PC-9 (cell line): ENCODE measurements at regions not wholly inside any gene's neighbourhood (a gene's known extent, or its start where the extent isn't known, plus 50 kb on each side); places are given as distances from the start of the nearest gene placed in this dataset.

ENCODE experiments used
- BruUV-seq: library from RNA; stranded (reverse); fragments of 400-500 nt; replicated peaks from 2 replicates; lab custom pipeline; 2021; lab: Mats Ljungman, UMichigan
- CTCF ChIA-PET: fragments of 300-600 bp; sonication (Branson Sonifier 250); formaldehyde crosslinking; loops from one replicate; lab custom pipeline; 2022; ENCODE audit warnings: antibody characterized with exemption; lab: Charles Lee
- POLR2A ChIA-PET: fragments of 300-600 bp; sonication (Branson Sonifier 250); formaldehyde crosslinking; loops from one replicate; lab custom pipeline; 2022; ENCODE audit warnings: antibody characterized with exemption; ENCODE audit not compliant: unreplicated experiment; lab: Charles Lee
- DNase-seq, 2 experiments: peaks; one replicate each; pipeline versions ENCODE4 v3.0.0 to v3.0.0-alpha.2; 2015 to 2022; ENCODE audit warnings: mixed read lengths in 1 of 2
- H2AFZ ChIP-seq: fragments of 200-600 bp; sonication (generic); 2 replicates; pipeline ENCODE4 v1.8.1; 2017; ENCODE audit warnings: antibody characterized with exemption
- H3F3A ChIP-seq: fragments of 200-600 bp; sonication (generic); 2 replicates; pipeline ENCODE4 v1.8.1; 2017; ENCODE audit warnings: antibody characterized with exemption, mild to moderate bottlenecking, low read depth; ENCODE audit not compliant: insufficient read depth
- H3K27ac ChIP-seq: fragments of 200-600 bp; sonication (generic); 2 replicates; pipeline ENCODE4 v1.6.1; 2016; ENCODE audit warnings: mixed run types
- H3K27me3 ChIP-seq: fragments of 200-600 bp; sonication (generic); 2 replicates; pipeline ENCODE4 v1.6.1; 2016; ENCODE audit warnings: low read depth, mixed run types; ENCODE audit not compliant: insufficient read depth
- H3K36me3 ChIP-seq: fragments of 200-600 bp; sonication (generic); 2 replicates; pipeline ENCODE4 v1.6.1; 2016; ENCODE audit warnings: low read depth, mixed run types
- H3K4me1 ChIP-seq: fragments of 200-600 bp; sonication (generic); replicated peaks from 2 replicates; pipeline ENCODE4 v1.6.1; 2016; ENCODE audit warnings: mixed run types; ENCODE audit not compliant: insufficient read depth
- H3K4me2 ChIP-seq: fragments of 200-600 bp; sonication (generic); 2 replicates; pipeline ENCODE4 v1.6.1; 2017; ENCODE audit warnings: mixed run types
- H3K4me3 ChIP-seq: fragments of 200-600 bp; sonication (generic); 2 replicates; pipeline ENCODE4 v1.6.1; 2016; ENCODE audit warnings: mixed run types
- H3K79me2 ChIP-seq: fragments of 200-600 bp; sonication (generic); 2 replicates; pipeline ENCODE4 v1.6.1; 2017; ENCODE audit warnings: low read depth, mixed run types
- H3K9me2 ChIP-seq: fragments of 200-600 bp; sonication (generic); 2 replicates; pipeline ENCODE4 v1.8.1; 2017; ENCODE audit warnings: mild to moderate bottlenecking; ENCODE audit not compliant: insufficient read depth
- H3K9me3 ChIP-seq: fragments of 200-600 bp; sonication (generic); 2 replicates; pipeline ENCODE4 v1.8.1; 2016; ENCODE audit warnings: low read depth; ENCODE audit not compliant: insufficient read depth
- H4K20me1 ChIP-seq: fragments of 200-600 bp; sonication (generic); 2 replicates; pipeline ENCODE4 v1.8.1; 2017; ENCODE audit not compliant: insufficient read depth
- EZH2 ChIP-seq: fragments of 200-600 bp; sonication (generic); IDR thresholded peaks from 2 replicates; pipeline ENCODE4 v1.8.0; 2017; ENCODE audit warnings: antibody characterized with exemption, low read depth
- intact Hi-C: fragments of 100-400 bp; cut with micrococcal nuclease; formaldehyde crosslinking; loops from one replicate; pipeline ENCODE4 v1.10.0; 2022; ENCODE audit not compliant: unreplicated experiment
- TF ChIP-seq, protein P1 (sequence below): fragments of 200-600 bp; sonication (generic); conservative IDR thresholded peaks from 2 replicates; pipeline ENCODE4 v1.6.1; 2017; ENCODE audit warnings: mixed run types, antibody characterized with exemption, mild to moderate bottlenecking, moderate library complexity

DNA sequence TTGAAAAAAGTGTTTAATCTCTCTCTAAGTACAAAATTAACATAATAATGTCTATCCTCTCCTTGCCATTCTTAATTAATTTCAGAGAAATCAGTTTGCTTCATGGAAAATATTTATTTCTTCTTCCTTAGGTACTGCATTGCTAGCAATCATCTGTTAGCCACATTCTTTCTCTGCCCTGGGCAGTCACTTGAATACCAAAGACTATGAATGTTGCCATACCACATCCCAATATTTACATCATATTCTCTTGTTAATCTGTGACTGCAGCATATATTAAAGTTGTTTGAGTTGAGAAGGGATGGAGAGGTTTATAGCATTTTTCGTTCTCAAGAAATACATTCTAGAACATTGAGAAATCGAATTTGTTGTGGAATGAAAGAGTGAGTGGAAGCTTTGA, 672.8 kb downstream of the PCDH7 start:
- Histone ChIP-seq H2AFZ (no peak overlapping the region), H3F3A (no peaks in the 10 kb centered on the region), H3K4me2 (no peak overlapping the region), H3K27me3 (no peaks in the 10 kb centered on the region), H4K20me1 (no peaks in the 10 kb centered on the region), H3K79me2 (no peaks in the 10 kb centered on the region), H3K4me3 (no peak overlapping the region), H3K9me2 (no peaks in the 10 kb centered on the region), H3K36me3 (no peaks in the 10 kb centered on the region), H3K9me3 (no peaks in the 10 kb centered on the region), H3K27ac (no peak overlapping the region), H3K4me1 (no peaks in the 10 kb centered on the region)
- BruUV-seq = no TSS peak
- ChIA-PET CTCF (no interaction called here), POLR2A (no interaction called here)
- TF ChIP-seq, protein P1, sequence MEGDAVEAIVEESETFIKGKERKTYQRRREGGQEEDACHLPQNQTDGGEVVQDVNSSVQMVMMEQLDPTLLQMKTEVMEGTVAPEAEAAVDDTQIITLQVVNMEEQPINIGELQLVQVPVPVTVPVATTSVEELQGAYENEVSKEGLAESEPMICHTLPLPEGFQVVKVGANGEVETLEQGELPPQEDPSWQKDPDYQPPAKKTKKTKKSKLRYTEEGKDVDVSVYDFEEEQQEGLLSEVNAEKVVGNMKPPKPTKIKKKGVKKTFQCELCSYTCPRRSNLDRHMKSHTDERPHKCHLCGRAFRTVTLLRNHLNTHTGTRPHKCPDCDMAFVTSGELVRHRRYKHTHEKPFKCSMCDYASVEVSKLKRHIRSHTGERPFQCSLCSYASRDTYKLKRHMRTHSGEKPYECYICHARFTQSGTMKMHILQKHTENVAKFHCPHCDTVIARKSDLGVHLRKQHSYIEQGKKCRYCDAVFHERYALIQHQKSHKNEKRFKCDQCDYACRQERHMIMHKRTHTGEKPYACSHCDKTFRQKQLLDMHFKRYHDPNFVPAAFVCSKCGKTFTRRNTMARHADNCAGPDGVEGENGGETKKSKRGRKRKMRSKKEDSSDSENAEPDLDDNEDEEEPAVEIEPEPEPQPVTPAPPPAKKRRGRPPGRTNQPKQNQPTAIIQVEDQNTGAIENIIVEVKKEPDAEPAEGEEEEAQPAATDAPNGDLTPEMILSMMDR = no peak
- TF ChIP-seq EZH2 = no peak
- intact Hi-C loops = no loop called here
- no peak for DNase-seq

DNA sequence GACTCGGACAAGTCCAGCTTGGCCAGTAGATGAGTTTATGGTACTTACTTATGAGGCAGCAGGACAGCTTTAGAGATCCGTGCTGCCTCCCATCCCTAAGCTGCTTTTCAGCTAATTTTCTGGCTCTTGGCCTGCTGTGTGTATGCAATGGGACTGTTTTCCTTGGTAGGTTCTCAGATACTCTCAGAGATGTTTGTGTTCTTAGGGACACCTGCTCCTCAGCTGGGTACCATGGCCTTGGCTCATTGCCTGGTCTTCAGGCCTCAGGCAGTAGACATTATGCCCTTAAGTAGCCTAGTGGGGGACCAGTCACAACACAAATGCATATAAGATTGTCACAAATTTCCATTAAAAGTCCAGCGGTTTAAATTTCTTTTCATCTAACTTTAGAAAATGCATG, 688.0 kb downstream of the PCDH7 start:
- no peaks in the 10 kb centered on the region for H3F3A ChIP-seq
- H3K9me2 ChIP-seq = no peaks in the 10 kb centered on the region
- no TSS peak for BruUV-seq
- TF ChIP-seq, protein P1 = no peak
- no peak for TF ChIP-seq EZH2
- no peaks in the 10 kb centered on the region for H3K79me2 ChIP-seq
- H3K27me3 ChIP-seq = no peaks in the 10 kb centered on the region
- DNase-seq = no peak
- intact Hi-C loops = no loop called here
- no peak overlapping the region for H2AFZ ChIP-seq
- H3K27ac ChIP-seq = no peak overlapping the region
- no peak overlapping the region for H3K4me2 ChIP-seq
- H3K4me1 ChIP-seq = no peaks in the 10 kb centered on the region
- H3K9me3 ChIP-seq = no peaks in the 10 kb centered on the region
- H3K36me3 ChIP-seq = no peaks in the 10 kb centered on the region
- no peaks in the 10 kb centered on the region for H4K20me1 ChIP-seq
- POLR2A ChIA-PET = no interaction called here
- H3K4me3 ChIP-seq = no peak overlapping the region
- CTCF ChIA-PET = no interaction called here

DNA sequence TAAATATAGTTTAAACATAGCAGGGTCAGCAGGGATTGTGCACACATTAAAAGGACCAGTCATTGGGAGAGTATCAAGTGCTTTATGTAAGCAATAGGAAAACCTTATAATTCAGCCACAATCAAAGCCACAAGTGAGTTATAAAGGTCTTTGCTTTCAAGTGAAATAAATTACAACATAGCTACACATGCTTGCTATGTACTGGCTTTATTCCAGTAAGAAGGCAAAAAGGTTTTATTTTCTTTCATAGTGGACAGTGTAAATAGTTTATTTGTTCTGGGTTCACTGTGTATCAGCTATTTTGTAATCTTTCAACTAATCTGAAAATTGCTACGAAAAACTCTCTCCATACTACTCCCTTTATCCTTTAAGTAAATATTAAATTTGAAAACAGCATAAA, 691.4 kb downstream of the PCDH7 start:
- Histone ChIP-seq H3K4me2 (no peak overlapping the region), H3K4me3 (no peak overlapping the region), H4K20me1 (no peaks in the 10 kb centered on the region), H3K4me1 (no peaks in the 10 kb centered on the region), H3K9me3 (no peaks in the 10 kb centered on the region), H3K9me2 (no peaks in the 10 kb centered on the region), H3F3A (no peaks in the 10 kb centered on the region), H3K79me2 (no peaks in the 10 kb centered on the region), H3K27me3 (no peaks in the 10 kb centered on the region), H2AFZ (no peak overlapping the region), H3K27ac (no peak overlapping the region), H3K36me3 (no peaks in the 10 kb centered on the region)
- CTCF ChIA-PET = no interaction called here
- TF ChIP-seq EZH2 = no peak
- TF ChIP-seq, protein P1 = no peak
- BruUV-seq = no TSS peak
- POLR2A ChIA-PET = no interaction called here
- DNase-seq = no peak
- intact Hi-C loops = no loop called here
